ENCODE measurements at regions not wholly inside any gene's neighbourhood (a gene's known extent, or its start where the extent isn't known, plus 50 kb on each side); places are given as distances from the start of the nearest gene placed in this dataset.

DNA sequence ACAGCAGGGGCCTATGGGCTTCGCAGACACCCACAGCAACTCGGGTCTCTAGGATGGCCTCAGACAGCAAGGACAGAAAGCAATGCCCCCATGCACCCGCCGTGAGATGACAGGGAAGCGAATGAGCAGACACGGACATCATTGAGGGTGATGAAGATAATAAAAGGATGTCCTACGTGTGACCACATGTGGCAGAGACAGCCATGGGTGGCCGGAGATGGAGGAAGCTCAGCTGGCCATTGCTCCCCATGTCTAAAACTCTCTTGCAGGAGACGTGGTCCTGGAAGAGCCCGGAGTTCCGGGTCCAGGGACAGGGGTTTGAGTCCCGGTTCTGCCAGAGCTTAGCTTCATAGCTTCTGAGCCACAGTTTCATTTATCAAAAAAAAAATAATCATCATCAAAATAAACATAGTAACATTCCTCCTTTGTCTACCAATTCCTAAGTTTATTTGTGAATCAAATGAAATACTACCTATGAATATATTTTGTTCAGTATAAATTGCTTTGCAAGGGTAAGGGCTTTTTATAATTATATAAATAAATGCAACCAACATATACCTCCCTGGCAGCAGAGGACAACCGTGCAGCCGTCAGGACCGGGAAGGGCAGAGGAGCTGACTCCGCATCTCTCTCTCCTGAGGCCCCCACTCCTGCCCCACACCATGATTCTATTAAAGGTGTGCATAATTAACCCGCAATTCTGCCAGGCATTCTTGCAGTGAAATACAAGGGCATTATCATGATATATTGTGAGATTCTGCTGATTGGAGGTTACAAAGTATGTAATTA, 401.4 kb upstream of the MYT1L start:
- TF ChIP-seq, protein P1, sequence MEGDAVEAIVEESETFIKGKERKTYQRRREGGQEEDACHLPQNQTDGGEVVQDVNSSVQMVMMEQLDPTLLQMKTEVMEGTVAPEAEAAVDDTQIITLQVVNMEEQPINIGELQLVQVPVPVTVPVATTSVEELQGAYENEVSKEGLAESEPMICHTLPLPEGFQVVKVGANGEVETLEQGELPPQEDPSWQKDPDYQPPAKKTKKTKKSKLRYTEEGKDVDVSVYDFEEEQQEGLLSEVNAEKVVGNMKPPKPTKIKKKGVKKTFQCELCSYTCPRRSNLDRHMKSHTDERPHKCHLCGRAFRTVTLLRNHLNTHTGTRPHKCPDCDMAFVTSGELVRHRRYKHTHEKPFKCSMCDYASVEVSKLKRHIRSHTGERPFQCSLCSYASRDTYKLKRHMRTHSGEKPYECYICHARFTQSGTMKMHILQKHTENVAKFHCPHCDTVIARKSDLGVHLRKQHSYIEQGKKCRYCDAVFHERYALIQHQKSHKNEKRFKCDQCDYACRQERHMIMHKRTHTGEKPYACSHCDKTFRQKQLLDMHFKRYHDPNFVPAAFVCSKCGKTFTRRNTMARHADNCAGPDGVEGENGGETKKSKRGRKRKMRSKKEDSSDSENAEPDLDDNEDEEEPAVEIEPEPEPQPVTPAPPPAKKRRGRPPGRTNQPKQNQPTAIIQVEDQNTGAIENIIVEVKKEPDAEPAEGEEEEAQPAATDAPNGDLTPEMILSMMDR (IDR thresholded peaks at IDR 0.05) = no peak
- H3K27ac Mint-ChIP-seq = no peak overlapping the region
- CTCF ChIA-PET = no interaction called here
- H3K4me1 ChIP-seq (ENCODE audit: insufficient read depth, low read length) = no peaks in the 10 kb centered on the region
- no peak overlapping the region for H3K27ac ChIP-seq (ENCODE audit: low read depth in 1 of 2, low read length in 2 of 2)
- no peaks in the 10 kb centered on the region for H3K36me3 Mint-ChIP-seq (ENCODE audit: low read depth)
- no peak overlapping the region for H3K4me3 ChIP-seq (ENCODE audit: low read length)
- no peak for ATAC-seq (ENCODE audit: poor library complexity)
- no peaks in the 10 kb centered on the region for H3K9me3 Mint-ChIP-seq
- no peaks in the 10 kb centered on the region for H3K27me3 ChIP-seq (ENCODE audit: control insufficient read depth in 1 of 2, insufficient read depth in 2 of 2, low read length in 2 of 2)
- intact Hi-C loops (cut with DNase I, micrococcal nuclease) = no loop called here
- DNase-seq = no peak
- H3K9me3 ChIP-seq (ENCODE audit: control insufficient read depth in 1 of 2, insufficient read depth in 1 of 2, low read length in 2 of 2) = peaks cover 0 to 9% of the 10 kb centered on the region in 2 experiments
- no peaks in the 10 kb centered on the region for H3K36me3 ChIP-seq (ENCODE audit: insufficient read depth, low read length)
- no peaks in the 10 kb centered on the region for H3K27me3 Mint-ChIP-seq
- no peaks in the 10 kb centered on the region for H3K4me1 Mint-ChIP-seq (ENCODE audit: low read depth)
- POLR2A ChIA-PET = no interaction called here
- H3K4me3 Mint-ChIP-seq = no peak overlapping the region

DNA sequence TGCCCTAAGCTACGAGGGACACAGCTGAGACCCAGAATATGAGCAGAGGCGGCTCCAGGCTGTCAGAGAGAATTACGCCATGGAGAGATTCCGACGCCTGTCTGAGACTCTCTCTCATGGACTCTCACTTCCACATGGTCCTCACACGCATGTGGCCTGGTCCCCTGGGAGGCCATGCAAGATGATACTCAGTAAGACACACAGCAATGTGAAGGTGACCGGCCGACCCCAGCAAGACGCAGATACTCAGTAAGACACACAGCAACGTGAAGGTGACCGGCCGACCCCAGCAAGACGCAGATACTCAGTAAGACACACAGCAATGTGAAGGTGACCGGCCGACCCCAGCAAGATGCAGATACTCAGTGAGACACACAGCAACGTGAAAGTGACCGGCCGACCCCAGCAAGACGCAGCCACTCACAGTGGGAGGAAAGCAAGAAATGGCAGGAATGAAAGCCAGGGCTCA, 400.8 kb upstream of the MYT1L start:
- H3K36me3 Mint-ChIP-seq (ENCODE audit: low read depth) = no peaks in the 10 kb centered on the region
- no peaks in the 10 kb centered on the region for H3K4me1 ChIP-seq (ENCODE audit: insufficient read depth, low read length)
- H3K4me3 ChIP-seq (ENCODE audit: low read length) = no peak overlapping the region
- peaks cover 0 to 9% of the 10 kb centered on the region in 2 experiments for H3K9me3 ChIP-seq (ENCODE audit: control insufficient read depth in 1 of 2, insufficient read depth in 1 of 2, low read length in 2 of 2)
- H3K4me3 Mint-ChIP-seq = no peak overlapping the region
- no peaks in the 10 kb centered on the region for H3K27me3 Mint-ChIP-seq
- no peaks in the 10 kb centered on the region for H3K36me3 ChIP-seq (ENCODE audit: insufficient read depth, low read length)
- no peak for ATAC-seq (ENCODE audit: poor library complexity)
- H3K4me1 Mint-ChIP-seq (ENCODE audit: low read depth) = no peaks in the 10 kb centered on the region
- intact Hi-C loops (cut with DNase I, micrococcal nuclease) = no loop called here
- POLR2A ChIA-PET = no interaction called here
- DNase-seq = no peak
- no peak overlapping the region for H3K27ac Mint-ChIP-seq
- no peaks in the 10 kb centered on the region for H3K9me3 Mint-ChIP-seq
- no peaks in the 10 kb centered on the region for H3K27me3 ChIP-seq (ENCODE audit: control insufficient read depth in 1 of 2, insufficient read depth in 2 of 2, low read length in 2 of 2)
- no peak overlapping the region for H3K27ac ChIP-seq (ENCODE audit: low read depth in 1 of 2, low read length in 2 of 2)
- TF ChIP-seq, protein P1 (IDR thresholded peaks at IDR 0.05) = no peak
- CTCF ChIA-PET = no interaction called here

DNA sequence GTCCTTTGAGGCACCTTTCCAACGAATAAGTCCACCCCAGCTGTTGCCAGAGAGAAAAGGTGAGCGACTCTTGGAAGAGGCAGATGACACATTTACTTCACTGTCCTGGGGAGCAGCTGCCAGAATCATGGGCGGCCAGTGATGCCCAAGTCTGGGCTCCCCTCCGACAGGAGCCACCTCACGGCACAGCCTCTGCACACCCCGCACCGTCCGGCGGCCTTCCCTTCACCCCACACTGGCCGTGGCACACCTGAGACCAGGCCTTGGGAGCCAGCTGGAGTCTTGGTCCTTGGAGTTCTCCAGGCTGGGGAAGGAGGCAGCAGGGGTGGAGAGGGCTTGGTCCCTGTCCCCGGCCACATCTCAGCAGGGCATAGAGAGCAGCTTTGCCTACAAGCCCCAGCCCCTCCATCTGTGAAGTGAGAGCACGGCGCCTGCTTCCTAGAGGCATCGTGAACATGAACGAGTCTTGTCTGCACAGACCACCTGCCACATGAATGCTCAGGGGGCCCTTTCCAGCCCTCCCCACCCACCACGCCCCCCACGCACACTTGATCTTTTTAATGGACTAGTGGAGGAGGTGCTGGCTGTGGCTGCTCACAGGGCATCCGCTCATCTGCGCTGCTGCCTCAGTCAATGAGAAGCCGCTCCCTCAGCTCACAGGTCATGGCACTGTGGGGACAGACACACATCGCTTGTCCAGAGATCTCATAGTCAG, 400.2 kb upstream of the MYT1L start:
- H3K9me3 Mint-ChIP-seq = no peaks in the 10 kb centered on the region
- H3K27me3 Mint-ChIP-seq = no peaks in the 10 kb centered on the region
- DNase-seq = no peak
- no peak overlapping the region for H3K4me3 ChIP-seq (ENCODE audit: low read length)
- H3K36me3 ChIP-seq (ENCODE audit: insufficient read depth, low read length) = no peaks in the 10 kb centered on the region
- POLR2A ChIA-PET = no interaction called here
- H3K27me3 ChIP-seq (ENCODE audit: control insufficient read depth in 1 of 2, insufficient read depth in 2 of 2, low read length in 2 of 2) = no peaks in the 10 kb centered on the region
- no peak overlapping the region for H3K4me3 Mint-ChIP-seq
- CTCF ChIA-PET = no interaction called here
- H3K4me1 ChIP-seq (ENCODE audit: insufficient read depth, low read length) = no peaks in the 10 kb centered on the region
- no peaks in the 10 kb centered on the region for H3K4me1 Mint-ChIP-seq (ENCODE audit: low read depth)
- no peak overlapping the region for H3K27ac ChIP-seq (ENCODE audit: low read depth in 1 of 2, low read length in 2 of 2)
- H3K27ac Mint-ChIP-seq = no peak overlapping the region
- intact Hi-C loops (cut with DNase I, micrococcal nuclease) = no loop called here
- TF ChIP-seq, protein P1 (IDR thresholded peaks at IDR 0.05) = no peak
- no peaks in the 10 kb centered on the region for H3K36me3 Mint-ChIP-seq (ENCODE audit: low read depth)
- H3K9me3 ChIP-seq (ENCODE audit: control insufficient read depth in 1 of 2, insufficient read depth in 1 of 2, low read length in 2 of 2) = peaks cover 0 to 9% of the 10 kb centered on the region in 2 experiments
- ATAC-seq (ENCODE audit: poor library complexity) = no peak

Data from CD4-positive, alpha-beta T cell (primary cell).